ENCODE measurements at regions not wholly inside any gene's neighbourhood (a gene's known extent, or its start where the extent isn't known, plus 50 kb on each side); places are given as distances from the start of the nearest gene placed in this dataset.

DNA sequence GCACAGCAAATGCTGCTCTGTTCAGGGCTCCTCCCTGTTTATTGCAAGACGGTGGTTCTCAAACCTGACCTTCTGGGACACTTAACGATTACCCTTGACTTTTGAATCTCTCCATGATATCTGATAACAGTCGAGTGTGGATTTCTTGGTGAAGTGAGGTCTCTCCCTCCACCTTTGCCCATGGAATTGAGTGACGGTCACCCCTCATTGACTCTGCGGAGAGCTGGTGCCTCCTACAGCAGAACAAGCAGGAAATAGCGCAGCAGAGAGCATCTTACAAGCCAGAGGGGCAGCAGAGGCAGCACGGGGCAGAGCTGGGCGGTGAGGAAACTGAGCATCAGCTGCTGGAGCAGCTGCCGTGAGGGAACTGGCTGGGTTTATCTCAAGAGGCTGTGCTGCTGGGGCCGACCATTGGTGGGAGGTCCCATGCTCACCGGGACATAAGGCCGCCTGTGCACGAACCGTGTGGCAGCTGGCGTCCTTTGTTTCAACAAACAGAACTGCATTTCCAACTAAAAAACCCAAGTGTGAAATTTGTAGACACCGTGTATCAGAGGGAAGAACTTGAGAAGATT is 189.8 kb downstream of the MTRR start:
- no peak for DNase-seq (ENCODE audit: low read depth)
- H3K4me3 ChIP-seq (ENCODE audit: control insufficient read depth, low read depth, low read length): no peak overlapping the region
- no peak for TF ChIP-seq CTCF (conservative IDR thresholded peaks at IDR 0.05; ENCODE audit: control insufficient read depth, insufficient read depth, low read depth, low read length)

GRCh38 chr5:8059337-8059736 is 190.4 kb downstream of the MTRR start:
- DNase-seq (ENCODE audit: low read depth): no peak
- no peak overlapping the region for H3K4me3 ChIP-seq (ENCODE audit: control insufficient read depth, low read depth, low read length)
- TF ChIP-seq CTCF (conservative IDR thresholded peaks at IDR 0.05; ENCODE audit: control insufficient read depth, insufficient read depth, low read depth, low read length): no peak

DNA sequence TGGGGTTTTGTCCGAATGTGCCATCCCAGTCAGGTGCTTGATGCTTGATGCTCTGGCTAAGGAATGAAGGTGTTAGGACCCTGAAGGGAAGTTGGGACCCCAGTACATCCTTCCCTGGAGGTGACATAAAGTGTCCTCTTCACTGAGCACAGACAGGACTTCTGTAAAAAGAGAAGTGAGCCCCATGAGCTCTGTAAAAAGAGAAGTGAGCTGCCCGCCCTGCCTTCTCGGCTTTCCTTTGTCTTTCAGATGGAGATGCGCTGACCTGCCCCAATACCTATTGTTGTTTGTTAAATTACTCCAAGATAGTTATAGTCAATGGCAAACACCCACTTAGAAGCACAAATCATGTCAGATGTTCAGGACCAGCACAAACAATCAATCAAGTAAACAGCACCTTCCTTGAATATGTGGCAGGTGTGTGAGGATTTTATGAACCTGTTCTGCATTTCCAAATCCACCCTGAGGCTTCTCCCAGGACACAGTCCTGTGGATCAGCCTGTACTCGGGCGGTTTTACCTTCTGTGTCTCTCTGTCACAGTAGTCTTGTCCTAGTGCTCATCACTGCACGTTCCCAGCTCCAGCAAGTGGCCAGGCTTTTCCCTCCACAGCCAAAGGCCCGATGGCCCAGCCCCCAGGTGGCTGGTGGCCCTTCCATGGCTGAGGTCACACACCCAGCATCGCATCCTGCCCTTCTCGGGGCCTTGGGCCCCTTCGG is 191.4 kb downstream of the MTRR start:
- H3K4me3 ChIP-seq (ENCODE audit: control insufficient read depth, low read depth, low read length): no peak overlapping the region
- DNase-seq (ENCODE audit: low read depth): no peak
- TF ChIP-seq CTCF (conservative IDR thresholded peaks at IDR 0.05; ENCODE audit: control insufficient read depth, insufficient read depth, low read depth, low read length): no peak

DNA sequence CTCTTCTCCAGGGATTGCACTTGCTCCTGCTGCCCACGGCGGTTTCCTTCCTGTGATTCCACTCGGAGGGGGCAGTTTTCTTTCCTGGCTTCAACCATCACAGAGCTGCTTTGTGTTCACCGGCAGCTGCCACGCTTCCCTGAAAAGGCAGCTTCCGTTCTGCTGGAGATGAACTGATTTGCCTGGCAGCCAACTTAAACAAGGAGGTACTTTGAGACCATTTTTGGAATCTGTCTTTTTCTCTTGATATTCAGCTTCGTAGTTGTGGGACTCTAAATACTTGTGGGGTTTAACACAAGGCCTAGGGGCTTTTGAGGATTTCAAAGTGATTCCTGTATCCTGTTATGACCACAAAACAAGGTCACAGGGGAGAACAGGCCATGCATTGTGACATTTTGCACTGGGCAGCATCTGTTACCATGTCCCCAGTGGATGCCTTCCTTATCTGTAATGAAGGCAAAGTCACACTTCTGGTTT is 192.0 kb downstream of the MTRR start:
- no peak for DNase-seq (ENCODE audit: low read depth)
- no peak overlapping the region for H3K4me3 ChIP-seq (ENCODE audit: control insufficient read depth, low read depth, low read length)
- TF ChIP-seq CTCF (conservative IDR thresholded peaks at IDR 0.05; ENCODE audit: control insufficient read depth, insufficient read depth, low read depth, low read length): no peak

DNA sequence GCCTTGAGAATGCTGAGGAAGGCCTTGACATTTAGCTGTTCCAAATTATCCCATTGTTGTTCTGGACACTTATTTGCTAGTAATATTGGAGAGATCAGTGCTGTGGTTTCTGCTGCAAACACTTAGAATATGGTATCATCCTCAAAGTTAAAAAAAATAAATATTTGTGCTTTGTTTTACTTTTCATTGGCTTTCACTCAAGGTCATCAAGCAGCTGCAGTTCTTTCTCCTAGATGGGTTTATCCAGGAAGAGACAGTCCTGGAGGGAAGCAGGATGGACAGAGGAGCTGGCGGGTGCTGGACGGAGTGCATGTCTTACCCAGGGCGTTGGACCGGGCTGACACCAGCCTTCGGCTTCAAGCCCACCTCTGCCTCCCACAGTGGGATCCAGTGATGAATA is 193.6 kb downstream of the MTRR start:
- TF ChIP-seq CTCF (conservative IDR thresholded peaks at IDR 0.05; ENCODE audit: control insufficient read depth, insufficient read depth, low read depth, low read length): no peak
- H3K4me3 ChIP-seq (ENCODE audit: control insufficient read depth, low read depth, low read length): no peak overlapping the region
- no peak for DNase-seq (ENCODE audit: low read depth)

GRCh38 chr5:8068078-8068477 is 199.1 kb downstream of the MTRR start:
- H3K4me3 ChIP-seq (ENCODE audit: control insufficient read depth, low read depth, low read length): no peak overlapping the region
- TF ChIP-seq CTCF (conservative IDR thresholded peaks at IDR 0.05; ENCODE audit: control insufficient read depth, insufficient read depth, low read depth, low read length): no peak

More at GRCh38 chr5:8068078-8068477, 199.1 kb downstream of the MTRR start:
- no peak for DNase-seq (ENCODE audit: low read depth)

Data from fibroblast of mammary gland (primary cell).